ENCODE measurements at regions not wholly inside any gene's neighbourhood (a gene's known extent, or its start where the extent isn't known, plus 50 kb on each side); places are given as distances from the start of the nearest gene placed in this dataset.

- TF ChIP-seq POLR2AphosphoS5 (IDR thresholded peaks at IDR 0.05) (no peak), CTCF (IDR thresholded peaks at IDR 0.05) (no peak)
These were observed 140.0 kb downstream of the CHRM3 start for GRCh38 chr1:239526391-239526790.

Measured in stomach (tissue), 4 donors.